ENCODE measurements at regions not wholly inside any gene's neighbourhood (a gene's known extent, or its start where the extent isn't known, plus 50 kb on each side); places are given as distances from the start of the nearest gene placed in this dataset.

GRCh38 chr4:105057370-105058105, 89.1 kb upstream of the TET2 start:
- no peak for TF ChIP-seq TAF1 (IDR thresholded peaks at IDR 0.05; ENCODE audit: borderline replicate concordance, insufficient read depth, low read length)

- no peak for TF ChIP-seq TAF1 (IDR thresholded peaks at IDR 0.05; ENCODE audit: borderline replicate concordance, insufficient read depth, low read length)
- TF ChIP-seq FOXP2 (optimal IDR thresholded peaks at IDR 0.05; ENCODE audit: borderline replicate concordance, extremely low read depth, extremely low read length, insufficient read depth): no peak
- no peak for TF ChIP-seq SIN3A (IDR thresholded peaks at IDR 0.05; ENCODE audit: borderline replicate concordance, insufficient read depth, low read length)
- TF ChIP-seq REST (IDR thresholded peaks at IDR 0.05; ENCODE audit: insufficient read depth in 1 of 2, low read depth in 2 of 2, low read length in 2 of 2): no peak
- TF ChIP-seq POLR2AphosphoS5 (IDR thresholded peaks at IDR 0.05; ENCODE audit: low read depth, low read length): no peak
These were observed 88.4 kb upstream of the TET2 start for GRCh38 chr4:105058177-105058812.

- no peak for TF ChIP-seq SIN3A (IDR thresholded peaks at IDR 0.05; ENCODE audit: borderline replicate concordance, insufficient read depth, low read length)
- no peak for TF ChIP-seq FOXP2 (optimal IDR thresholded peaks at IDR 0.05; ENCODE audit: borderline replicate concordance, extremely low read depth, extremely low read length, insufficient read depth)
- no peak for TF ChIP-seq REST (IDR thresholded peaks at IDR 0.05; ENCODE audit: insufficient read depth in 1 of 2, low read depth in 2 of 2, low read length in 2 of 2)
- TF ChIP-seq POLR2AphosphoS5 (IDR thresholded peaks at IDR 0.05; ENCODE audit: low read depth, low read length): no peak
- no peak for TF ChIP-seq TAF1 (IDR thresholded peaks at IDR 0.05; ENCODE audit: borderline replicate concordance, insufficient read depth, low read length)
These were observed 87.3 kb upstream of the TET2 start for GRCh38 chr4:105059337-105059736.

- TF ChIP-seq TAF1 (IDR thresholded peaks at IDR 0.05; ENCODE audit: borderline replicate concordance, insufficient read depth, low read length) (no peak), SIN3A (IDR thresholded peaks at IDR 0.05; ENCODE audit: borderline replicate concordance, insufficient read depth, low read length) (no peak), POLR2AphosphoS5 (IDR thresholded peaks at IDR 0.05; ENCODE audit: low read depth, low read length) (no peak), REST (IDR thresholded peaks at IDR 0.05; ENCODE audit: insufficient read depth in 1 of 2, low read depth in 2 of 2, low read length in 2 of 2) (no peak), FOXP2 (optimal IDR thresholded peaks at IDR 0.05; ENCODE audit: borderline replicate concordance, extremely low read depth, extremely low read length, insufficient read depth) (no peak)
These were observed 86.0 kb upstream of the TET2 start for GRCh38 chr4:105060628-105061027.

- TF ChIP-seq FOXP2 (optimal IDR thresholded peaks at IDR 0.05; ENCODE audit: borderline replicate concordance, extremely low read depth, extremely low read length, insufficient read depth) (no peak), SIN3A (IDR thresholded peaks at IDR 0.05; ENCODE audit: borderline replicate concordance, insufficient read depth, low read length) (no peak), POLR2AphosphoS5 (IDR thresholded peaks at IDR 0.05; ENCODE audit: low read depth, low read length) (no peak), REST (IDR thresholded peaks at IDR 0.05; ENCODE audit: insufficient read depth in 1 of 2, low read depth in 2 of 2, low read length in 2 of 2) (no peak), TAF1 (IDR thresholded peaks at IDR 0.05; ENCODE audit: borderline replicate concordance, insufficient read depth, low read length) (no peak)
These were observed 85.5 kb upstream of the TET2 start for GRCh38 chr4:105061136-105061696.

All from PFSK-1 (cell line).